ENCODE measurements at regions not wholly inside any gene's neighbourhood (a gene's known extent, or its start where the extent isn't known, plus 50 kb on each side); places are given as distances from the start of the nearest gene placed in this dataset.
A peak's percentile ranks its signal among the peaks of the same experiment; 100 is the strongest.

- H3K27ac ChIP-seq (ENCODE audit: low read depth) = no peak overlapping the region
- no peak overlapping the region for H3K4me3 ChIP-seq (ENCODE audit: low read depth, low read length)
- H3K4me1 ChIP-seq (ENCODE audit: insufficient read depth) = no peaks in the 10 kb centered on the region
- no peak for DNase-seq (ENCODE audit: extremely low spot score)
- 68% methylated on average over 3 of the region's 3 CpGs for WGBS
- H3K36me3 ChIP-seq (ENCODE audit: insufficient read depth) = no peaks in the 10 kb centered on the region
These were observed 186.9 kb downstream of the UTRN start for GRCh38 chr6:144471986-144472385.

GRCh38 chr6:144474290-144474689 lies 189.2 kb downstream of the UTRN start:
- no peak for DNase-seq (ENCODE audit: extremely low spot score)
- Histone ChIP-seq H3K4me3 (ENCODE audit: low read depth, low read length) (no peak overlapping the region), H3K27ac (ENCODE audit: low read depth) (no peak overlapping the region), H3K4me1 (ENCODE audit: insufficient read depth) (no peaks in the 10 kb centered on the region), H3K36me3 (ENCODE audit: insufficient read depth) (no peaks in the 10 kb centered on the region)
- WGBS = 98% methylated on average over 1 of the region's 1 CpG

- Histone ChIP-seq H3K36me3 (ENCODE audit: insufficient read depth) (no peaks in the 10 kb centered on the region), H3K27ac (ENCODE audit: low read depth) (no peak overlapping the region), H3K4me3 (ENCODE audit: low read depth, low read length) (no peak overlapping the region), H3K4me1 (ENCODE audit: insufficient read depth) (no peaks in the 10 kb centered on the region)
- no peak for DNase-seq (ENCODE audit: extremely low spot score)
These were observed 189.8 kb downstream of the UTRN start for GRCh38 chr6:144474904-144475303.

DNA sequence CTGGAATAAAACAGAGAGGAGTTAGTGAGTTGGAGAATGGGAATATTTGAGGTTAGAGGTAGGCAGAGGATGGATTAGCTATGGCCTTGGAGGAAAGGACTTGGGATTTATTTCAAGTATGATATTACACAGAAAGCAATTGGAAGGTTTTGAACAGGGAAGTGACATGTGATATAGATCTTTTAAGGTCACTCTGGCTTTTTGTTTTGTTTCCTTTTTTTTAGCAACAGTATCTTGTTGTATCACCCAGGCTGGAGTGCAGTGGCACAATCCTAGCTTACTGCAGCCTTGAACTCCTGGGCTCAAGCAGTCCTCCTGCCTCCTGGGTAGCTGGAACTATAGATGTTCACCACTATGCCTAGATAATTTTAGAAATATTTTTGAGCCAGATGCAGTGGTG lies 190.3 kb downstream of the UTRN start:
- H3K4me3 ChIP-seq (ENCODE audit: low read depth, low read length) = no peak overlapping the region
- no peak for DNase-seq (ENCODE audit: extremely low spot score)
- no peaks in the 10 kb centered on the region for H3K4me1 ChIP-seq (ENCODE audit: insufficient read depth)
- H3K27ac ChIP-seq (ENCODE audit: low read depth) = no peak overlapping the region
- no peaks in the 10 kb centered on the region for H3K36me3 ChIP-seq (ENCODE audit: insufficient read depth)

DNA sequence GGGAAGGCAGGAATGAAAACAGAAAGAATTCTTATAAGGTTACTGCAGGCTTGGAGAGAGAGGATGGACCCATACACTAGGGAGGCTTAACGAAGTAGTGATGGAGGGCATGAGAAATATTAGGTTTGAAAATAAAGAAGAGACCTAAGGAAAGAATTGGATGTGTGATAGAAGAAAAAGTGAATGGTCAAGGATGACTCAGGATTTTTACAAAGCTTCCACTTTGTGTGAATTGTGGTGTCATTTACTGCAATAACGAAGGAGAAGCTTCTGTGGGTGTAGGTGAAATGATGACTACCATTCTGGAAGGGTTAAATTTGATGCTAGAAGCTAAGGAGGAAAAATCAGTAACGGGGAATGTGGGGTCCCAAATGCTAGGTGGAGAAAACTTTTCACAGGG lies 191.2 kb downstream of the UTRN start:
- 93% methylated on average over 3 of the region's 3 CpGs for WGBS
- H3K4me1 ChIP-seq (ENCODE audit: insufficient read depth) = no peaks in the 10 kb centered on the region
- no peaks in the 10 kb centered on the region for H3K36me3 ChIP-seq (ENCODE audit: insufficient read depth)
- H3K27ac ChIP-seq (ENCODE audit: low read depth) = no peak overlapping the region
- H3K4me3 ChIP-seq (ENCODE audit: low read depth, low read length) = no peak overlapping the region
- no peak for DNase-seq (ENCODE audit: extremely low spot score)

GRCh38 chr6:144477396-144477795 lies 192.3 kb downstream of the UTRN start:
- H3K36me3 ChIP-seq (ENCODE audit: insufficient read depth) = no peaks in the 10 kb centered on the region
- DNase-seq (ENCODE audit: extremely low spot score) = no peak
- no peak overlapping the region for H3K4me3 ChIP-seq (ENCODE audit: low read depth, low read length)
- H3K27ac ChIP-seq (ENCODE audit: low read depth) = no peak overlapping the region
- H3K4me1 ChIP-seq (ENCODE audit: insufficient read depth) = no peaks in the 10 kb centered on the region
- 94% methylated on average over 1 of the region's 1 CpG for WGBS

- DNase-seq (ENCODE audit: extremely low spot score) = no peak
- H3K4me3 ChIP-seq (ENCODE audit: low read depth, low read length) = no peak overlapping the region
- no peaks in the 10 kb centered on the region for H3K36me3 ChIP-seq (ENCODE audit: insufficient read depth)
- H3K4me1 ChIP-seq (ENCODE audit: insufficient read depth) = no peaks in the 10 kb centered on the region
- H3K27ac ChIP-seq (ENCODE audit: low read depth) = no peak overlapping the region
These were observed 192.7 kb downstream of the UTRN start for GRCh38 chr6:144477856-144478255.

GRCh38 chr6:144478483-144478882 lies 193.3 kb downstream of the UTRN start:
- Histone ChIP-seq H3K4me3 (ENCODE audit: low read depth, low read length) (no peak overlapping the region), H3K27ac (ENCODE audit: low read depth) (no peak overlapping the region), H3K4me1 (ENCODE audit: insufficient read depth) (no peaks in the 10 kb centered on the region), H3K36me3 (ENCODE audit: insufficient read depth) (no peaks in the 10 kb centered on the region)
- 51% methylated on average over 5 of the region's 5 CpGs for WGBS
- no peak for DNase-seq (ENCODE audit: extremely low spot score)

GRCh38 chr6:144479991-144480390 lies 194.9 kb downstream of the UTRN start:
- no peaks in the 10 kb centered on the region for H3K4me1 ChIP-seq (ENCODE audit: insufficient read depth)
- no peak overlapping the region for H3K27ac ChIP-seq (ENCODE audit: low read depth)
- no peaks in the 10 kb centered on the region for H3K36me3 ChIP-seq (ENCODE audit: insufficient read depth)
- DNase-seq (ENCODE audit: extremely low spot score) = no peak
- H3K4me3 ChIP-seq (ENCODE audit: low read depth, low read length) = no peak overlapping the region
- WGBS = 80% methylated on average over 1 of the region's 1 CpG

DNA sequence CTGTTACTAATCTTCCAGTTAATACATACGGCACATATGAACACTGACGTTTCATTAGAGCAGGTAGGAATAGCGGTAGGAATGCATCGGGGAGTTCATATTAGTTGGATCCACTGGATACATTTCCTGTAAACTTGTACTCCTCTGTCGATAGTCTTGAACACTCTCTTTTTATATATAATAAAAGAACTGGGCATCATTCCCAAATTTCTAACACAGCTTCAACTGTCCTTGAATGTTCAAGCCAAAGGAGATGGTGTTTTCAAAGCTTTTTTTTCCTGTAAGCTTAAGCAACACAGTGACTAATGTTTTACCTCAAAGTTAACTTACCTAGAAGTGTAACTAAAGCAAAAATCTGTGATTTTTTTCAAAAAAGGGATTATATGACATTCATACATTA lies 195.3 kb downstream of the UTRN start:
- 73% methylated on average over 5 of the region's 5 CpGs for WGBS
- H3K36me3 ChIP-seq (ENCODE audit: insufficient read depth) = peaks cover 2% of the 10 kb centered on the region
- H3K4me3 ChIP-seq (ENCODE audit: low read depth, low read length) = no peak overlapping the region
- no peak overlapping the region for H3K27ac ChIP-seq (ENCODE audit: low read depth)
- H3K4me1 ChIP-seq (ENCODE audit: insufficient read depth) = no peaks in the 10 kb centered on the region
- DNase-seq (ENCODE audit: extremely low spot score) = no peak

DNA sequence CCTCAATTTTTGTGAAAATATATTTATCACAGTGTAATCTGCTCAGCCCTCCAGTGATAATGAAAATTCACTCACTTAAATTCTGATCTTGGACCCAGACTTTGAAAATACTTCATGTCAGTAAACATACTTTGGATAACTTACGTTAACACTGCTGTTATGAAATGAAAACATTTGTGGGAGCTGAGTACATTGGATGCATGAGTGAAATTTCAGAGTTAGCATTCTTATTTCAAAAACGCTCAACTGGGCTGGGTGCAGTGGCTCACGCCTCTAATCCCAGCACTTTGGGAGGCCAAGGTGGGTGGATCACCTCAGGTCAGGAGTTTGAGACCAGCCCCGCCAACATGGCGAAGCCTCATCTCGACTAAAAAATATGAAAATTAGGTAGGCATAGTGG lies 196.4 kb downstream of the UTRN start:
- WGBS = 74% methylated on average over 6 of the region's 6 CpGs
- H3K36me3 ChIP-seq (ENCODE audit: insufficient read depth) = peaks cover 5% of the 10 kb centered on the region
- no peak overlapping the region for H3K27ac ChIP-seq (ENCODE audit: low read depth)
- DNase-seq (ENCODE audit: extremely low spot score) = no peak
- H3K4me1 ChIP-seq (ENCODE audit: insufficient read depth) = no peaks in the 10 kb centered on the region
- H3K4me3 ChIP-seq (ENCODE audit: low read depth, low read length) = no peak overlapping the region

- no peak overlapping the region for H3K4me3 ChIP-seq (ENCODE audit: low read depth, low read length)
- peak; percentile 18 for DNase-seq (ENCODE audit: extremely low spot score)
- H3K27ac ChIP-seq (ENCODE audit: low read depth) = no peak overlapping the region
- whole genome bisulfite sequencing = 6% methylated on average over 4 of the region's 4 CpGs
- H3K36me3 ChIP-seq (ENCODE audit: insufficient read depth) = peaks cover 5% of the 10 kb centered on the region
- H3K4me1 ChIP-seq (ENCODE audit: insufficient read depth) = no peaks in the 10 kb centered on the region
These were observed 197.0 kb downstream of the UTRN start for GRCh38 chr6:144482142-144482541.

GRCh38 chr6:144485531-144485930 lies 200.4 kb downstream of the UTRN start:
- H3K4me1 ChIP-seq (ENCODE audit: insufficient read depth) = no peaks in the 10 kb centered on the region
- no peak overlapping the region for H3K27ac ChIP-seq (ENCODE audit: low read depth)
- H3K36me3 ChIP-seq (ENCODE audit: insufficient read depth) = peaks cover 13% of the 10 kb centered on the region
- H3K4me3 ChIP-seq (ENCODE audit: low read depth, low read length) = no peak overlapping the region
- no peak for DNase-seq (ENCODE audit: extremely low spot score)
- 88% methylated on average over 4 of the region's 4 CpGs for WGBS

- peaks cover 13% of the 10 kb centered on the region for H3K36me3 ChIP-seq (ENCODE audit: insufficient read depth)
- DNase-seq (ENCODE audit: extremely low spot score) = no peak
- no peak overlapping the region for H3K27ac ChIP-seq (ENCODE audit: low read depth)
- no peak overlapping the region for H3K4me3 ChIP-seq (ENCODE audit: low read depth, low read length)
- H3K4me1 ChIP-seq (ENCODE audit: insufficient read depth) = no peaks in the 10 kb centered on the region
- WGBS = 91% methylated on average over 3 of the region's 3 CpGs
These were observed 203.5 kb downstream of the UTRN start for GRCh38 chr6:144488590-144488989.

DNA sequence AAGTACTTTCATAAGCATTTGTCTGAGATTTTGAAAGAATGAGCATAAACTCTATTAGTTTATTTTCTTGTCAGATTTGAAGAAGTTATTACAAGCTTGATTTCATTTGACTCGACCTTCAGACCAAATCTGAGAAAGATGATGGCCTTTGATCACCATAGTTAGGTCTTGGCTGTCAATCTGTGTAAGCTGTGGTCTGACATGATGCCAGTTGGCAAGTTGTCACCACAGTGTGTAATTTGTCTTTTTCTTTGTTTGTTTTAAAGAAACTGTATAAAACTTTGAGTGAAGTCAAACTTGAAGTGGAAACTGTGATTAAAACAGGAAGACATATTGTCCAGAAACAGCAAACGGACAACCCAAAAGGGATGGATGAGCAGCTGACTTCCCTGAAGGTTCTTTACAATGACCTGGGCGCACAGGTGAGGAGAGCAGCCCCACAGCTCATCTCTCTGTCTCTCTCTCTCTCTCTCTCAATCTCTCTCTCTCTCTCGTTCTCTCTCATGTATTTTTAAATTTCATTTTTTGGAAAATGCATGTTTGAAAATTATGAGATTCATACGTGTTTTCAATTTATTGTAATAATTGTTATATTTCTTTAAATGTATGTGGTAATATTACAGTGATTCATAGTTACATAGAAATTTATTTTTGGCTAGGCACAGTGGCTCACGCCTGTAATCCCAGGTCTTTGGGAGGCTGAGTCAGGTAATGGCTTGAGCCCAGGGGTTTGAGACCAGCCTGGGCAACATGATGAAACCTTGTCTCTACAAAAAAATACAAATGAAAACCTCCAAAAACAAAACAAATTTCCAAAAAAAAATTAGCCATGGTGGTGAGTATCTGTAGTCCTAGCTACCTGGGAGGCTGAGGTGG lies 208.1 kb downstream of the UTRN start:
- H3K4me3 ChIP-seq (ENCODE audit: low read depth, low read length) = no peak overlapping the region
- no peaks in the 10 kb centered on the region for H3K4me1 ChIP-seq (ENCODE audit: insufficient read depth)
- WGBS = 86% methylated on average over 6 of the region's 6 CpGs
- H3K27ac ChIP-seq (ENCODE audit: low read depth) = no peak overlapping the region
- DNase-seq (ENCODE audit: extremely low spot score) = no peak
- H3K36me3 ChIP-seq (ENCODE audit: insufficient read depth) = peaks cover 4% of the 10 kb centered on the region
